Large intestine (tissue), 3 donors: ENCODE measurements at regions not wholly inside any gene's neighbourhood (a gene's known extent, or its start where the extent isn't known, plus 50 kb on each side); places are given as distances from the start of the nearest gene placed in this dataset.

Experiments used
- DNase-seq, 2 donors: peaks; one replicate each; pipeline versions ENCODE4 v3.0.0 to v3.0.0-alpha.2; 2013
- H3K27ac ChIP-seq: one replicate; pipeline ENCODE4 v1.5.1; 2013; ENCODE audit warnings: low read length
- H3K27me3 ChIP-seq: 2 replicates; pipeline ENCODE4 v1.6.1; 2013; ENCODE audit warnings: low read length; ENCODE audit not compliant: control insufficient read depth, insufficient read depth
- H3K36me3 ChIP-seq: 2 replicates; pipeline ENCODE4 v1.6.1; 2013; ENCODE audit warnings: low read length; ENCODE audit not compliant: control insufficient read depth, insufficient read depth
- H3K4me1 ChIP-seq: one replicate; pipeline ENCODE4 v1.6.1; 2013; ENCODE audit warnings: low read length; ENCODE audit not compliant: control insufficient read depth, insufficient read depth
- H3K4me3 ChIP-seq: one replicate; pipeline ENCODE4 v1.5.1; 2013; ENCODE audit warnings: low read length
- H3K9me3 ChIP-seq: one replicate; pipeline ENCODE4 v1.6.1; 2013; ENCODE audit warnings: mild to moderate bottlenecking, low read depth, low read length, moderate library complexity; ENCODE audit not compliant: control insufficient read depth
- WGBS: methylation state at CpG from one replicate; pipeline ENCODE4 v1.1.5; 2013; ENCODE audit warnings: low lambda C conversion rate; ENCODE audit not compliant: insufficient coverage; 5-methylcytosine and 5-hydroxymethylcytosine counted together

DNA sequence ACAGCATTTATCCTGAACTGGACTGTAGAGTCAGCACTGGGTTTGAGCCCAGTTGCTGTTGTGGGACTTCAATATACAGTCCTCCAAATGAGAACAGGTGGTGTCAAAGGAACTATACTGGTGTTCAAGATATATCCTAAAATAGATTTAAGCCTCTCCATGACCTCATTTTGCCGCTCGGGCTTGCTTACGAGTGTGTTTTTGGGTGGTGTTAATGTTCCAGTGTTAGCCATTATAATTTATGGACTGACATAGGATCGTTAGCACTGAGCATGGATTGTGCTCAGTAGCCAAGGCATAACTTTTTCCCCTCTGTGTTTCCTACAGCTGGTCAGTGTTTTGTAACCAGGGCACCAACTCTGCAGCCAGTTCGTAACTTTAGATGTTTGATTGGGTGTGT, 306.6 kb downstream of the SPATA31D1 start:
- 100% methylated on average over 2 of the region's 5 CpGs for WGBS
- Histone ChIP-seq H3K4me1 (no peaks in the 10 kb centered on the region), H3K27me3 (no peaks in the 10 kb centered on the region), H3K9me3 (no peaks in the 10 kb centered on the region), H3K4me3 (no peak overlapping the region), H3K36me3 (no peaks in the 10 kb centered on the region), H3K27ac (no peak overlapping the region)
- no peak for DNase-seq

GRCh38 chr9:82299870-82300269, 311.3 kb downstream of the SPATA31D1 start:
- H3K9me3 ChIP-seq: no peaks in the 10 kb centered on the region
- H3K4me1 ChIP-seq: no peaks in the 10 kb centered on the region
- no peak overlapping the region for H3K27ac ChIP-seq
- H3K36me3 ChIP-seq: no peaks in the 10 kb centered on the region
- no peak overlapping the region for H3K4me3 ChIP-seq
- no peaks in the 10 kb centered on the region for H3K27me3 ChIP-seq
- no peak for DNase-seq

- H3K27me3 ChIP-seq: no peaks in the 10 kb centered on the region
- no peaks in the 10 kb centered on the region for H3K36me3 ChIP-seq
- no peak overlapping the region for H3K4me3 ChIP-seq
- H3K27ac ChIP-seq: no peak overlapping the region
- no peak for DNase-seq
- H3K4me1 ChIP-seq: no peaks in the 10 kb centered on the region
- H3K9me3 ChIP-seq: no peaks in the 10 kb centered on the region
- WGBS: 100% methylated on average over 1 of the region's 5 CpGs
Measured at GRCh38 chr9:82302968-82303655, 314.5 kb downstream of the SPATA31D1 start.

DNA sequence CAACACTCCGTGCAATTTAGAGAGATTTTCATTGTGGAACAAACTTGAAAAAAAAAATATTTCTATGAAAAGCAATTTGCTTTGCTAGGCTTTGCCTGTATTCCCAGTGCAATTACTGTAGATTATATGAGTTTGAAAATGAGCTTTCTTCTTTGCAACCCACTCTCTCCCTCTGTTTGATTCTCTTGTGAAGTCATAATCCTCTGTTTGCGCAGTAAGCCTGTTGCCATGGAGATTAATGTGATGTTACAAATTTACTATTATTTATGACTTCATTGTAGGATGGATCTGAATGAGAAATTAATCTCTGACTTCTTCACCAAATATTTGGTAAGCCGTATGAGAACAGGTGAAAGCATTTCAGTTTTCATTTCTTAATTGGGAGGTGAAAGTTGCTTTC, 320.3 kb downstream of the SPATA31D1 start:
- Histone ChIP-seq H3K4me1 (no peaks in the 10 kb centered on the region), H3K9me3 (no peaks in the 10 kb centered on the region), H3K36me3 (no peaks in the 10 kb centered on the region), H3K27me3 (no peaks in the 10 kb centered on the region), H3K4me3 (no peak overlapping the region), H3K27ac (no peak overlapping the region)
- DNase-seq: no peak
- WGBS: 50% methylated on average over 2 of the region's 3 CpGs

DNA sequence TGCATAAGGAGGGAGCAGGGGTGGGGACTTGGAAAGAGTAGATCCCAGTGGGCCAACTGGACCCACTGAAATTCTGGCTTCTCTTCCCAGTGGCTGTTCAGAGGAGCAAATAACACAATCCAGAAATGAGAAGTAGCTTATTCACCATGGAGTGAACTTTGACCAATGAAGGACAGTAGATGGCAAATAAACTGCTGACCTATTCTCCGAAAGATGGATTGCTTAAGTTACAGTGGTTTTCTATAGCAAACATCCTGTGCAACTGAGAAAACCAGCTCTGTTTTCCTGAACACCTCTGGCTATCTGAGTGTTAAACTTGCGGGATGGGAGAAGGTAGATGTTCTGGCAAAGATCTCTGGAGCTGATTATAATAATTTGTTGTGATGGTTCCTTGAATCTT, 325.1 kb downstream of the SPATA31D1 start:
- Histone ChIP-seq H3K9me3 (peaks cover 2% of the 10 kb centered on the region), H3K4me1 (no peaks in the 10 kb centered on the region), H3K27ac (no peak overlapping the region), H3K4me3 (no peak overlapping the region), H3K27me3 (no peaks in the 10 kb centered on the region), H3K36me3 (no peaks in the 10 kb centered on the region)
- DNase-seq: no peak
- WGBS: no CpG with 5 or more reads among the region's 2 CpGs

DNA sequence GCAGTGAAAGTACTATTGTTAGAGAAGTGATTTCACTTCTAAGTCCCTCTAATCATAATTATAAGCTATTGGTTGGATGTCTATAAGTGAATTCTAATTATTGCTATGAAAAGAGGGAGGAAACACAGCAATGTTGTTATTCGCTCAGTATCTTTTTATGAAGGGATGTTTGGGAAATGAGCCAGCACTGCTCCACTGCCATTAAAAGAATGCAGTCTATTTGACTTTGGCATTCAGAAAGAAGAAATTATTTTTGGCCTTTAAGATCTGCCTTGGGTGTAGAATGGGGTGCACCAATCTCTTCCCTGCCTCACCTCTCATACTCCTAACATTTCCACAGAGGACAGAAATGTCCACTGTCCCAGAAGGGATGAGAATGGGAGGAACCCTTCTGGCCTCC, 332.0 kb downstream of the SPATA31D1 start:
- no peaks in the 10 kb centered on the region for H3K27me3 ChIP-seq
- WGBS: no CpG with 5 or more reads among the region's 1 CpG
- H3K27ac ChIP-seq: no peak overlapping the region

GRCh38 chr9:82325907-82326306, 337.3 kb downstream of the SPATA31D1 start:
- WGBS: no CpG with 5 or more reads among the region's 2 CpGs

More for the DNA sequence above, 332.0 kb downstream of the SPATA31D1 start:
- DNase-seq: no peak
- Histone ChIP-seq H3K36me3 (no peaks in the 10 kb centered on the region), H3K4me3 (no peak overlapping the region), H3K4me1 (no peaks in the 10 kb centered on the region), H3K9me3 (peaks cover 2% of the 10 kb centered on the region)

GRCh38 chr9:82327641-82328040, 339.1 kb downstream of the SPATA31D1 start:
- WGBS: no CpG with 5 or more reads among the region's 2 CpGs
- Histone ChIP-seq H3K9me3 (no peaks in the 10 kb centered on the region), H3K4me1 (no peaks in the 10 kb centered on the region), H3K27ac (no peak overlapping the region), H3K27me3 (no peaks in the 10 kb centered on the region), H3K4me3 (no peak overlapping the region), H3K36me3 (no peaks in the 10 kb centered on the region)
- DNase-seq: no peak

More at GRCh38 chr9:82325907-82326306, 337.3 kb downstream of the SPATA31D1 start:
- no peaks in the 10 kb centered on the region for H3K27me3 ChIP-seq
- H3K36me3 ChIP-seq: no peaks in the 10 kb centered on the region
- no peaks in the 10 kb centered on the region for H3K4me1 ChIP-seq
- H3K27ac ChIP-seq: no peak overlapping the region
- H3K9me3 ChIP-seq: no peaks in the 10 kb centered on the region
- DNase-seq: no peak
- H3K4me3 ChIP-seq: no peak overlapping the region

DNA sequence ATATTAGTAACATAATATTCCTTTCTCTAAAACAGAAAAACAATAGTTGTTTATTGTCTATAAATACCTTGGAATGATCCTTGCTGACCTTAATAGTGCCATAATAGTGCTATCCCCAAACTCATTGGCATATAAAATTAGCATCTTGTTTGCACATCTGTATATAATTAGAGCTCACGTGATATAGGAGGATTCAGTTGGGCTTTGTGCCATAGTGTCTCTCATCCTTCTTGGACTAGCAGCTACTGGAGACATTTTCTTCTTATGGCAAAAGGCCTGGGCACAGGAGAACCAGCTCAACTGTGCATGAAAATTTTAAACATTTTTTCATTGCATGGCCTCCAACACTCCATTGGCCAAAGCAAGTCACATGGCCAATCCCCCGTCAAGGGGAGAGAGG, 342.5 kb downstream of the SPATA31D1 start:
- Histone ChIP-seq H3K27me3 (no peaks in the 10 kb centered on the region), H3K27ac (no peak overlapping the region), H3K4me1 (no peaks in the 10 kb centered on the region), H3K9me3 (no peaks in the 10 kb centered on the region), H3K36me3 (no peaks in the 10 kb centered on the region), H3K4me3 (no peak overlapping the region)
- DNase-seq: no peak
- no CpG with 5 or more reads among the region's 2 CpGs for WGBS

DNA sequence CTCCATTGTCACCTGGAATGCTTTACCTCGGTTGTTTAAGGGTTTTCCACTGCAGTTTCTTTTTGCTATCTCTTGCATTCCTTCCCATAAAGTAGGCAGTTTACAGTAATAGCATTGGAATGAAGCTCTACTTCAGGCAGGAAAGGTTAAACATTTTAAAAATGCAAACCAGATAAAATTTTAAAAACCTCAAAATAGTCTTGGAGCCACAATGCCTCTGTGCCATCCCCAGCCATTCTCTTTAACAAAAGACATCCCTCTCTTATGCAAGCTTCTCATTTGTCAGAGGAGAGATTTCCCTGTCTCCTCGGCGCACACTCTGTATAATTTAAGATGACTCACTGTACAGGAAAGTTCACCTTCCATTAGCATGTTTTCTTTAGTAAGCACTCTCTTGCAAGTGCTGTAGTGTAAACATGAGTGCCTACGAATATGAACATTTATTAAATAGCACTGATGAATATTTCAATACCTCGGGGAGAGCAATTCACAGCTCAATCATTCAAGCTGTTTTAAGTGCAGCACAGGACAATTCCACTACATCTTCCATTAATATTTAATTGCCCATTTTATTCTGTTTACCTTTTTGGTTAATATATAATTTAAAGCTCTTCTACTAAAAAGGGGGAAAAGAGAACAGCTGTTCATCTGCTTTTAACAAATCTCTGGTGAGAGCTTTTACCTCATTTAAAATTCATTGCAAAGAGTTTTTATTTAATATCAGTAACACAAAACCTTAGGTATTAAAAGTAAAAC, 343.6 kb downstream of the SPATA31D1 start:
- no peak overlapping the region for H3K4me3 ChIP-seq
- no peaks in the 10 kb centered on the region for H3K27me3 ChIP-seq
- no peak overlapping the region for H3K27ac ChIP-seq
- DNase-seq: peak in 1 of 2 donors; percentile 6
- no peaks in the 10 kb centered on the region for H3K9me3 ChIP-seq
- WGBS: 0% methylated on average over 1 of the region's 5 CpGs
- no peaks in the 10 kb centered on the region for H3K36me3 ChIP-seq
- H3K4me1 ChIP-seq: no peaks in the 10 kb centered on the region

DNA sequence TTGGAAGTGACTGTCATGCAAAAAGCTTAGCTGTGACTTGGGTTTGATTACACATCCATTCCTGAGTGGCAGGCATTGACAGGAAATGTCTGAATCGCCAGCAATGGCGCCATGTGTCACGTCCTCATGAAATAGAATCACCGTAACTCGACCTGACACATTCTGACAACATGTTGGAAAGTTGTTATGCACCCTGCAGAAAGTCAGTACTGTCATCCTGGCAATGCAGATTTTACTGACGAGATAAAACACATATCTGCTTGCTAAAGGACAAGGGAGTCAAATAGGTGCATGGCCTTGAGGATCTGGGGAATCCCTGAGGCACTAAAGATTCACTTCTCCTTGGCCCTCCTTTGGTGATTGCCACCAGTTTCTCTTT, 344.2 kb downstream of the SPATA31D1 start:
- DNase-seq: no peak
- H3K9me3 ChIP-seq: no peaks in the 10 kb centered on the region
- no peak overlapping the region for H3K27ac ChIP-seq
- no peak overlapping the region for H3K4me3 ChIP-seq
- no peaks in the 10 kb centered on the region for H3K4me1 ChIP-seq
- H3K27me3 ChIP-seq: no peaks in the 10 kb centered on the region
- no CpG with 5 or more reads among the region's 6 CpGs for WGBS
- H3K36me3 ChIP-seq: no peaks in the 10 kb centered on the region
